Spleen (tissue), 11 donors: ENCODE measurements at regions not wholly inside any gene's neighbourhood (a gene's known extent, or its start where the extent isn't known, plus 50 kb on each side); places are given as distances from the start of the nearest gene placed in this dataset.

ENCODE experiments used
- DNase-seq: peaks from one replicate; pipeline ENCODE4 v3.0.0-alpha.2; 2020
- H3K27ac ChIP-seq, 8 donors: fragments of 200-600 bp; sonication (generic) in 7 of 8; 1 replicate in 4 of 8; 2 replicates in 4 of 8; pipeline versions ENCODE4 v1.5.0 to v1.8.0; 2016 to 2021; ENCODE audit warnings: inconsistent platforms in 4 of 8, mild to moderate bottlenecking in 4 of 8, moderate library complexity in 1 of 8
- H3K27me3 ChIP-seq, 7 donors: fragments of 200-600 bp; sonication (generic) in 6 of 7; replicated peaks in 1 of 7; 1 replicate in 4 of 7; 2 replicates in 3 of 7; pipeline versions ENCODE4 v1.5.0 to v1.8.0; 2016 to 2021; ENCODE audit warnings: inconsistent platforms in 3 of 7, mild to moderate bottlenecking in 1 of 7
- H3K36me3 ChIP-seq, 6 donors: fragments of 200-600 bp; sonication (generic) in 5 of 6; 1 replicate in 4 of 6; 2 replicates in 2 of 6; pipeline versions ENCODE4 v1.5.0 to v1.8.0; 2016 to 2021; ENCODE audit warnings: inconsistent platforms in 2 of 6
- H3K4me1 ChIP-seq, 6 donors: fragments of 200-600 bp; sonication (generic) in 5 of 6; 1 replicate in 3 of 6; 2 replicates in 3 of 6; pipeline versions ENCODE4 v1.5.0 to v1.8.0; 2016 to 2021; ENCODE audit warnings: inconsistent platforms in 3 of 6
- H3K4me3 ChIP-seq, 8 donors: fragments of 200-600 bp; sonication (generic) in 7 of 8; 1 replicate in 4 of 8; 2 replicates in 4 of 8; pipeline versions ENCODE4 v1.5.0 to v1.8.0; 2016 to 2021; ENCODE audit warnings: inconsistent platforms in 4 of 8, mild to moderate bottlenecking in 4 of 8, moderate library complexity in 2 of 8
- H3K9me3 ChIP-seq, 8 donors: fragments of 200-600 bp; sonication (generic) in 7 of 8; 1 replicate in 4 of 8; 2 replicates in 4 of 8; pipeline versions ENCODE4 v1.5.0 to v1.8.0; 2016 to 2021; ENCODE audit warnings: inconsistent platforms in 4 of 8
- CTCF ChIP-seq, 11 experiments: fragments of 200-600 bp in 7 of 11; fragments of 450-650 bp in 4 of 11; sonication (generic) in 4 of 11; IDR thresholded peaks in 8 of 11; conservative IDR thresholded peaks in 3 of 11; 1 replicate in 7 of 11; 2 replicates in 4 of 11; pipeline versions ENCODE4 v1.4.0 to v1.8.0; 2016 to 2021; ENCODE audit warnings: antibody characterized with exemption in 11 of 11, inconsistent platforms in 4 of 11, mild to moderate bottlenecking in 1 of 11
- POLR2A ChIP-seq, 3 donors: fragments of 450-650 bp; IDR thresholded peaks; one replicate each; pipeline ENCODE4 v1.5.1; 2017; ENCODE audit warnings: antibody characterized with exemption in 3 of 3, mild to moderate bottlenecking in 1 of 3
- POLR2AphosphoS5 ChIP-seq, 3 donors: sonication (generic); formaldehyde crosslinking; IDR thresholded peaks; one replicate each; pipeline ENCODE4 v1.5.1; 2017; ENCODE audit warnings: antibody characterized with exemption in 3 of 3
- WGBS, 5 donors: extraction: QIAGEN DNeasy Blood & Tissue Kit in 3 of 5; methylation state at CpG; one replicate each; pipeline versions ENCODE4 v1.1.5 to v1.1.7; 2013 to 2018; 5-methylcytosine and 5-hydroxymethylcytosine counted together
- intact Hi-C: fragments of 100-400 bp; cut with DNase I; formaldehyde crosslinking; loops from one replicate; pipeline ENCODE4 v1.15.0; 2023; ENCODE audit warnings: low total_unique reads
- donor health status: healthy with polysubstance abuse.
- donor health status: DM: no; HTN: no; CAD: no; lungs with moderate emphysema.
- donor health status: DM: no; HTN: no; CAD: no.
- donor health status: Bipolar disorder and iron deficiency.
- donor health status: healthy.
- donor health status: DM: no; HTN: no; CAD: no.
- donor health status: DM: yes; HTN: yes; CAD: no.

GRCh38 chr7:40799-41750 lies 151.3 kb upstream of the FAM20C start:
- Histone ChIP-seq H3K27me3 (peaks cover 0 to 31% (median 5%) of the 10 kb centered on the region in 7 donors), H3K27ac (no peak overlapping the region), H3K4me1 (peaks cover 0 to 11% (median 0%) of the 10 kb centered on the region in 6 donors), H3K9me3 (no peaks in the 10 kb centered on the region), H3K36me3 (no peaks in the 10 kb centered on the region), H3K4me3 (no peak overlapping the region)
- intact Hi-C loops, result no loop called here
- peak; percentile 63 for DNase-seq
- TF ChIP-seq CTCF (IDR thresholded peaks at IDR 0.05 in 8 of 11, conservative IDR thresholded peaks at IDR 0.05 in 3 of 11), result no peak
- no peak for TF ChIP-seq POLR2AphosphoS5 (IDR thresholded peaks at IDR 0.05)
- TF ChIP-seq POLR2A (IDR thresholded peaks at IDR 0.05), result no peak
- 66 to 86% (median 71%) methylated on average over 15 to 16 of the region's 16 CpGs for WGBS, 5 donors

- no peak for DNase-seq
- no peak for TF ChIP-seq CTCF (IDR thresholded peaks at IDR 0.05 in 8 of 11, conservative IDR thresholded peaks at IDR 0.05 in 3 of 11)
- TF ChIP-seq POLR2AphosphoS5 (IDR thresholded peaks at IDR 0.05), result no peak
- no peak for TF ChIP-seq POLR2A (IDR thresholded peaks at IDR 0.05)
- 80 to 87% (median 85%) methylated on average over 10 of the region's 10 CpGs for WGBS, 5 donors
- Histone ChIP-seq H3K27me3 (peaks cover 0 to 31% (median 7%) of the 10 kb centered on the region in 7 donors), H3K4me1 (peaks cover 0 to 11% (median 0%) of the 10 kb centered on the region in 6 donors), H3K9me3 (no peaks in the 10 kb centered on the region), H3K36me3 (no peaks in the 10 kb centered on the region), H3K4me3 (no peak overlapping the region), H3K27ac (no peak overlapping the region)
- intact Hi-C loops, result no loop called here
These were observed 150.3 kb upstream of the FAM20C start for GRCh38 chr7:41917-42565.

- 86 to 91% (median 89%) methylated on average over 14 of the region's 14 CpGs for whole genome bisulfite sequencing, 5 donors
- DNase-seq, result peak; percentile 41
- H3K9me3 ChIP-seq, result no peaks in the 10 kb centered on the region
- no peak overlapping the region for H3K27ac ChIP-seq
- H3K27me3 ChIP-seq, result peaks cover 0 to 31% (median 7%) of the 10 kb centered on the region in 7 donors
- H3K4me1 ChIP-seq, result peaks cover 0 to 11% (median 0%) of the 10 kb centered on the region in 6 donors
- no peak for TF ChIP-seq POLR2AphosphoS5 (IDR thresholded peaks at IDR 0.05)
- TF ChIP-seq CTCF (IDR thresholded peaks at IDR 0.05 in 8 of 11, conservative IDR thresholded peaks at IDR 0.05 in 3 of 11), result no peak
- TF ChIP-seq POLR2A (IDR thresholded peaks at IDR 0.05), result no peak
- no peaks in the 10 kb centered on the region for H3K36me3 ChIP-seq
- intact Hi-C loops, result no loop called here
- no peak overlapping the region for H3K4me3 ChIP-seq
These were observed 148.4 kb upstream of the FAM20C start for GRCh38 chr7:43791-44540.
